ENCODE measurements at regions not wholly inside any gene's neighbourhood (a gene's known extent, or its start where the extent isn't known, plus 50 kb on each side); places are given as distances from the start of the nearest gene placed in this dataset.

- TF ChIP-seq CTCF (IDR thresholded peaks at IDR 0.05) (no peak), POLR2AphosphoS5 (IDR thresholded peaks at IDR 0.05) (no peak), POLR2A (IDR thresholded peaks at IDR 0.05) (no peak)
These were observed 267.1 kb upstream of the FZD8 start for GRCh38 chr10:35909121-35909720.
